C4-2B (cell line): ENCODE measurements at regions not wholly inside any gene's neighbourhood (a gene's known extent, or its start where the extent isn't known, plus 50 kb on each side); places are given as distances from the start of the nearest gene placed in this dataset.

Experiments
- ZFX ChIP-seq: fragments of 450-650 bp; IDR thresholded peaks from 2 replicates; pipeline ENCODE4 v1.6.1; 2017
- TF ChIP-seq, protein P1 (sequence below): fragments of 450-650 bp; conservative IDR thresholded peaks from 2 replicates; pipeline ENCODE4 v1.5.1; 2017; ENCODE audit warnings: mild to moderate bottlenecking

DNA sequence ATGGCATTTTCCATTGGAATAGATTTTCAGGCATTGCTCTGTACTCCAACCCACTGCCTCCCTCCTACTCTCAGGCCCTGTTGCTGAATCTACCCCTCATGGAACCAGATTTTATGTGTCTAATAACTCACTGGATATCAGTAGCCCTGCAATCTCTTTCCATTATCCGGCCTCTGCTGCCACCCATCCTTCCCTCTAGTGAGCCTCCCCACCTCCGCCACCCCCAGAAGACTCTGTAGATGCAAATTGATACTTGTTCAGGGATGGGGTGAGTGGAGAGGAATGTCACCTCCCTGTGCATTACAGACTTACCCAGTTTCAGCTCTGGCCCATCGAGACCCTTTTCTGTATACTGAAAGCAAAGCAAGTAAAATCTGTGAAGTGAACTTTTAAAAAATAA is 52.3 kb upstream of the PHYHIPL start:
- TF ChIP-seq, protein P1, sequence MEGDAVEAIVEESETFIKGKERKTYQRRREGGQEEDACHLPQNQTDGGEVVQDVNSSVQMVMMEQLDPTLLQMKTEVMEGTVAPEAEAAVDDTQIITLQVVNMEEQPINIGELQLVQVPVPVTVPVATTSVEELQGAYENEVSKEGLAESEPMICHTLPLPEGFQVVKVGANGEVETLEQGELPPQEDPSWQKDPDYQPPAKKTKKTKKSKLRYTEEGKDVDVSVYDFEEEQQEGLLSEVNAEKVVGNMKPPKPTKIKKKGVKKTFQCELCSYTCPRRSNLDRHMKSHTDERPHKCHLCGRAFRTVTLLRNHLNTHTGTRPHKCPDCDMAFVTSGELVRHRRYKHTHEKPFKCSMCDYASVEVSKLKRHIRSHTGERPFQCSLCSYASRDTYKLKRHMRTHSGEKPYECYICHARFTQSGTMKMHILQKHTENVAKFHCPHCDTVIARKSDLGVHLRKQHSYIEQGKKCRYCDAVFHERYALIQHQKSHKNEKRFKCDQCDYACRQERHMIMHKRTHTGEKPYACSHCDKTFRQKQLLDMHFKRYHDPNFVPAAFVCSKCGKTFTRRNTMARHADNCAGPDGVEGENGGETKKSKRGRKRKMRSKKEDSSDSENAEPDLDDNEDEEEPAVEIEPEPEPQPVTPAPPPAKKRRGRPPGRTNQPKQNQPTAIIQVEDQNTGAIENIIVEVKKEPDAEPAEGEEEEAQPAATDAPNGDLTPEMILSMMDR: no peak
- TF ChIP-seq ZFX: no peak
